IgD-negative memory B cell (primary cell): ENCODE measurements at regions not wholly inside any gene's neighbourhood (a gene's known extent, or its start where the extent isn't known, plus 50 kb on each side); places are given as distances from the start of the nearest gene placed in this dataset.
A peak's percentile ranks its signal among the peaks of the same experiment; 100 is the strongest.

Source experiments
- H3K27ac Mint-ChIP-seq, 3 donors: one replicate each; pipeline ENCODE4 v1.8.0; 2020 to 2022; ENCODE audit warnings: mild to moderate bottlenecking in 3 of 3, mixed read lengths in 3 of 3, moderate library complexity in 1 of 3
- H3K27me3 Mint-ChIP-seq: one replicate; pipeline ENCODE4 v1.8.0; 2021; ENCODE audit warnings: mixed read lengths
- H3K36me3 Mint-ChIP-seq: one replicate; pipeline ENCODE4 v1.8.0; 2020; ENCODE audit warnings: mild to moderate bottlenecking, mixed read lengths
- H3K4me1 Mint-ChIP-seq, 3 donors: one replicate each; pipeline ENCODE4 v1.8.0; 2020 to 2022; ENCODE audit warnings: mixed read lengths in 3 of 3, mild to moderate bottlenecking in 1 of 3
- H3K4me3 Mint-ChIP-seq, 4 donors: one replicate each; pipeline ENCODE4 v1.8.0; 2020 to 2022; ENCODE audit warnings: mild to moderate bottlenecking in 4 of 4, mixed read lengths in 4 of 4, moderate library complexity in 3 of 4
- H3K9me3 Mint-ChIP-seq, 3 donors: one replicate each; pipeline ENCODE4 v1.8.0; 2020 to 2021; ENCODE audit warnings: mixed read lengths in 3 of 3, mild to moderate bottlenecking in 1 of 3

DNA sequence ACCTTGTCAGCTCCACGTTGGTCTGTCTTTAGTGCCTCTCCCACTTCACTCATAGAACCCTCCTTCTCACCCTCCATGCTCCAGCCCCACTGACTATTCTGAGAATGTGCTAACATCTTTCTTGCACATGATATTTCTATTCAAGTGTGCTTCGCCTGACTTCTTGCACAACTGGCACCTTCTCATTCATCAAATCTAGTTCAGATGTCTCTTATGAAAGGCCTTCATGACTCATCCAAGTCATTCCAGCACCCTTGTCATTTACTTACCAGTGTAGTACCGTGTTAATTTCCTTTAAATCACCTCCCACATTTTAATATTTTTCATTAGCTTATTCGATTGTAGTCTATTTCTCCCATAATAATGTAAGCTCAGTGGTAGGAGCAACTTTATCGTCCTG lies 197.8 kb upstream of the PIRT start:
- Mint-ChIP-seq H3K36me3 (no peaks in the 10 kb centered on the region), H3K27ac (no peak overlapping the region), H3K4me3 (no peak overlapping the region), H3K4me1 (no peaks in the 10 kb centered on the region), H3K9me3 (peaks cover 3 to 14% (median 7%) of the 10 kb centered on the region in 3 donors), H3K27me3 (no peaks in the 10 kb centered on the region)

DNA sequence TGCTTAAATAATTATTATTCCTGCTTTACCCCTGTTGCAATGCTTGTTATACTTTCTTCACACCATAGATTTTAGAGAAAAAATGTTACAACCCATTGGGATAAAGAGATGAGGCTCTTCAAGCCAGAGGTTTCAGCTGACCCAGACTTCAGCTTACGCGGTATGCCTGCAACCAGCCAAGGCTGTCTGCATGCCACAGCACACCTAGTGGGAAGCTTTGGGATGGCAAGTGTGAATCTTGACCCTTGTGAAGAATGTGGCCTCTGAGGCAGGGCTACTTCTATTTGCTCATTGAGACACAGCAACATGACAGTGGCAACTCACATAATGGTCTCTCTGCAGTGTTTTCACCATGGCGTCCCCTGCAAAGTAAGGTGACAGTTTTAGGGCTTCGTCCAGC lies 193.9 kb upstream of the PIRT start:
- H3K9me3 Mint-ChIP-seq, result peaks cover 3 to 17% (median 5%) of the 10 kb centered on the region in 3 donors

DNA sequence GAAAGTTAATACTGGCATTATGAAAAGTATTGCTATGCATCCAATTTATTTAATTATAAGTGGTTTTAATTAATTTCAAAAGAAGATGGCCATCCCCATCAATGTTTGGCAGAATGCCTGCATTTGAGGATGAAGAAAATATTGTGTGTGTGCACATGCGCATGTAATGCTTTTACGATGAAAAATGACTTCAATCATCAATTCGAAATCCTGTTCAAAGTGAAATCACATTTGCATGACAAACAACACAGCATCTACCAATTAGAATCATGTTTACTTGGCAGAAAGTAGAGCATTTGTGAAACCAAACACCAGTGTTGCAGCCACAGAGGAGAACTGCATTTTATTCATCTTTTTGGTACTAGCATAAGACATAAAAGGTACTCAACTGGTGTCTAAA lies 191.9 kb upstream of the PIRT start:
- no peaks in the 10 kb centered on the region for H3K4me1 Mint-ChIP-seq

More for the DNA sequence above, 193.9 kb upstream of the PIRT start:
- H3K27ac Mint-ChIP-seq, result no peak overlapping the region
- no peak overlapping the region for H3K4me3 Mint-ChIP-seq
- H3K27me3 Mint-ChIP-seq, result no peaks in the 10 kb centered on the region
- H3K4me1 Mint-ChIP-seq, result no peaks in the 10 kb centered on the region
- H3K36me3 Mint-ChIP-seq, result no peaks in the 10 kb centered on the region

DNA sequence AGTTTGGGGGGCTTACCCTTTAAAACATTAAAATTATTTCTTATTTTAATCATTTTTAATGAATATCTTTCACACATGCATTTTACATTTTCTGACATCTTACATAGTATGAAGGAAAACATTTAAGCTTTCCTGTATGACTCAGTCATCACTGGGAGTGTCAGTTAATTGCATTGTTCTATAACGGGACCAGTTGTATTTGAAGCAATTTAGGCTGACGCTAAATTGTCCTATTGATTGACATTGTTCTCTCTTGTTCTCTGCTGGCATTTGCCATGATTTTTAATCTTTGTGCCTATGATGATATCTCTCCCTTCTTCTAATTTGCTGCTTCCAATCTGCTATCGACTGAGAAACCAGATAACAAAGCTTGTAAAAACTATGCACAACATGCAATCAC lies 190.5 kb upstream of the PIRT start:
- H3K36me3 Mint-ChIP-seq, result no peaks in the 10 kb centered on the region
- no peak overlapping the region for H3K4me3 Mint-ChIP-seq
- H3K4me1 Mint-ChIP-seq, result no peaks in the 10 kb centered on the region
- no peaks in the 10 kb centered on the region for H3K27me3 Mint-ChIP-seq
- peaks cover 3 to 15% (median 5%) of the 10 kb centered on the region in 3 donors for H3K9me3 Mint-ChIP-seq
- H3K27ac Mint-ChIP-seq, result no peak overlapping the region

More for the DNA sequence above, 191.9 kb upstream of the PIRT start:
- Mint-ChIP-seq H3K27ac (no peak overlapping the region), H3K36me3 (no peaks in the 10 kb centered on the region), H3K27me3 (no peaks in the 10 kb centered on the region), H3K4me3 (no peak overlapping the region), H3K9me3 (peaks cover 3 to 17% (median 5%) of the 10 kb centered on the region in 3 donors)

DNA sequence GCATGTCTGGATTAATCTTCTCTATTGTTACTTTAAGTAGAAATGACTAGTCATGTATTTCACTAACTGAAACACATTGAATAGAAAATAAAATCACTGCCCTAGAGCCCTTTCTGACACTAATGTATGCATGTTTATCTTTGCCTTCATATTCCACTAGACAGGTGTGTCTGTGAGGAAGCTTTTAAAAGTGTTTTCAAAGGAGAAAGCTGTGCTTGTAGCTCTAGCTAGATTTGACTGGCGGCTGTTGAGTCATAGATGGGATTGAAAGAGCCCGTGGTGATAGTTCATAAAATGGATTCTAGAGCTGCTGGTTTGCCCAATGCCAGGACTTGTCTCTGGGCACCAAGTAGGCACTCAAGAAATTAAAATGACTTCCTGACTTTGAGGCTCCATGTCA lies 189.0 kb upstream of the PIRT start:
- Mint-ChIP-seq H3K27me3 (no peaks in the 10 kb centered on the region), H3K4me3 (no peak overlapping the region), H3K27ac (no peak overlapping the region), H3K4me1 (no peaks in the 10 kb centered on the region), H3K36me3 (no peaks in the 10 kb centered on the region), H3K9me3 (peaks cover 0 to 7% (median 5%) of the 10 kb centered on the region in 3 donors)

DNA sequence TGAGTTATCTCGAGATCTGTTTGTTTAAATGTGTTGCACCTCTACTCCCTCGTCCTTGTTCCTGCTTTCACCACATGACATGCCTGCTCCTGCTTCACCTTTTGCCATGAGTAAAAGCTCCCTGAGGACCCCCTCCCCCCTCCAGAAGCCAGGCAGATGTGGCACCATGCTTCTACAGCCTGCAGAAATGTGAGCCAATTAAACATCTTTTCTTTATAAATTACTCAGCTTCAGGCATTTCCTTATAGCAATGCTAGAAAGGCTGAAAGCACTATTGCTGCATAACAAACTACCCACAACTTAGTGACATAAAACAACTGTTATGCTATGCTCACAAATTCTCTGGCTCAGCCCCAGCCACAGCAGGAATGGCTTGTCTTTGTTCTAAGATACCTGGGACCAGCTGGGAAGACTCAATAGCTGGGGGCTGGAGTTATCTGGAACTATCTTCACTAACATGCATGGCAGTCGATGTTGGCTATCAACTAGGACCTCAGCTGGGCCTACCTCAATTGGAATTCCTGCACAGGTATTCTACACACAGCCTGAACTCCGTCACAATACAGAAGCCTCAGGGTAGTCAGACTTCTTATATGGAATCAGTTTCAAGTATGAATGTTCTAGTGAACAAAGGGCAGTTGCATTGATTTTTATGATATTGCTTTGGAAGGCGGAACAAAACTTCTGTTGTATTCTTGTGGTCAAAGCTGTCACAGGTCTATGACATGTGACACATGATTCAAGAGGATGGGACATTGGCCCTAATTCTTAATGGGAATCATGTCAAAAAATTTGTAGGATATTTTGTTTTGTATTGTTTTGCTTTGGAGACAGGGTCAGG lies 186.0 kb upstream of the PIRT start:
- Mint-ChIP-seq H3K27ac (no peak overlapping the region), H3K4me3 (no peak overlapping the region), H3K27me3 (no peaks in the 10 kb centered on the region), H3K4me1 (no peaks in the 10 kb centered on the region), H3K9me3 (peaks cover 0 to 3% (median 3%) of the 10 kb centered on the region in 3 donors), H3K36me3 (no peaks in the 10 kb centered on the region)

DNA sequence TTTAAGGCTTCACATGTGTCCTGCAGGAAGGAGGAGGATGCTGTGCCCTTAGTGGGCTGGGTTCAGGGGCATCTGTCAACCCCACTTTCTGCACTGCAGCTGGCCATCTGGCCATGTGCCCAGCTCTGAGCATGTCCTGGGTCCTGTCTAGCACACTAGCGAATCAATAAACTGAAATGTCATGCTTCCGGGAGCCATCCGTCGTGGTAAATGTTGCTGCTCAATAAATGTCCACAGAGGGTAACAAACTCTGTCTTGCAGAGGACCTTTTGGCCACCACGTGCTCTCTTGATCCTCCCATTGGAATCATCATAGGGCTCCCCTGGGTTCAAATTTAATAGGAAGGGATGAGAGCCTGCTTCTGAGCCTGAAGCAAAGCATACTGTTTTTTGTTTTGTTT lies 168.6 kb upstream of the PIRT start:
- H3K9me3 Mint-ChIP-seq, result peaks cover 3 to 9% (median 7%) of the 10 kb centered on the region in 3 donors
- no peaks in the 10 kb centered on the region for H3K36me3 Mint-ChIP-seq
- no peak overlapping the region for H3K27ac Mint-ChIP-seq
- no peaks in the 10 kb centered on the region for H3K4me1 Mint-ChIP-seq
- no peak overlapping the region for H3K4me3 Mint-ChIP-seq
- H3K27me3 Mint-ChIP-seq, result no peaks in the 10 kb centered on the region

DNA sequence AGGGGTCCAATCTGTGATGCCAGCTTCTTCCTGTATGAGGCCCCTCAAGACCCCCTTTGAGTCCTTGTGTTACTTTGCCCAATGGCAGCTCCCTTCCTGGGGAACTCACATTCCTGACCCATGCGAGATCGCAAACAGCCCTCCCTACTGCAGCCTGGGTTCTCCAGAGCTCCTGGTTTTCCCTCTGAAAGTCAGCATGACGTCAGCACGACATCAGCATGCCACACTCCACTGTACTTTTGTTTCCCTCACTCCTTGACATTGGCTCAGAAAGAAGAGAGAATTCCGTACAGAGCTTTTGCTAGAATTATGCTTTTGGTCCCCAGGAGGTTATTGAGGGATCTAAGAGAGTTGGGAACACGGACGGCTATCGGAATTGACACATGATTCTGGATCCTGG lies 168.1 kb upstream of the PIRT start:
- no peaks in the 10 kb centered on the region for H3K27me3 Mint-ChIP-seq
- H3K36me3 Mint-ChIP-seq, result no peaks in the 10 kb centered on the region
- no peak overlapping the region for H3K27ac Mint-ChIP-seq
- peaks cover 3 to 8% (median 7%) of the 10 kb centered on the region in 3 donors for H3K9me3 Mint-ChIP-seq
- H3K4me3 Mint-ChIP-seq, result no peak overlapping the region
- H3K4me1 Mint-ChIP-seq, result no peaks in the 10 kb centered on the region

DNA sequence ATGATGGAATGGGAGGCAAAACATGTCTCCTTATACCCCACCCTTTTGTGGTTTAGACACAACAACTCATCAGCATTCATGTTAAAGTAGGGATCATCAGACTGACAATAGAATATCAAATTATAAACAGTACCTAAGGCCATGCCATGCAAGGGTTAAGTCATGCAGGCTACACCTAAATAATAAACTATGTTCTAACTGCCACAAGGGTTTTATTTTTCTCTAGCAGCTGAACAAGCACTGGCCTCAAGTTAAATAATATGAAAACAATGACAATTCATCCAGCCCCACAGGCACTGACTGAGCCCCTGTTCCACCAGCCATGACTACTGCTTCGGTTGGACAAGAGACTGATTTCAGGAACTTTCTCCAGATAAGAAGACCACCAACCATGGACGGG lies 164.5 kb upstream of the PIRT start:
- Mint-ChIP-seq H3K27me3 (no peaks in the 10 kb centered on the region), H3K27ac (no peak overlapping the region), H3K4me3 (no peak overlapping the region), H3K4me1 (no peaks in the 10 kb centered on the region), H3K36me3 (no peaks in the 10 kb centered on the region), H3K9me3 (peaks cover 0 to 12% (median 9%) of the 10 kb centered on the region in 3 donors)

DNA sequence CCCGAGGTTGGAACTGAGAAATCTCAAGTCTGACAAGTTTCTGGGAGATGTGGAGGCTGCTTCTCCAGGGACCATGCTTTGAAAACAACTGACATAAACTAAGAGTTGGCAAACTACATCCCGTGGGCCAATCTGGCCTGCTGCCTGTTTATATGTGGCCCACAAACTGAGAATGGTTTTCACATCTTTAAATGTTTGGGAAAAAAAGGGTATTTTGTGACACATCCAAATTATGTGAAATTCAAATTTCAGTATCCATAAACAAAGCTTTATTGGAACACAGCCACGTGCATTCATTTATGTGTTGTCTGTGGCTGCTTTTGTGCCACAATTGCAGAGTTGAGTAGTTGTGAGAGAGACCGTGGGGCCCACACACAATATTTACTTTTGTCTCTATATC lies 163.8 kb upstream of the PIRT start:
- Mint-ChIP-seq H3K27me3 (no peaks in the 10 kb centered on the region), H3K4me1 (no peaks in the 10 kb centered on the region), H3K27ac (no peak overlapping the region), H3K9me3 (peaks cover 0 to 9% (median 4%) of the 10 kb centered on the region in 3 donors), H3K36me3 (no peaks in the 10 kb centered on the region), H3K4me3 (no peak overlapping the region)

DNA sequence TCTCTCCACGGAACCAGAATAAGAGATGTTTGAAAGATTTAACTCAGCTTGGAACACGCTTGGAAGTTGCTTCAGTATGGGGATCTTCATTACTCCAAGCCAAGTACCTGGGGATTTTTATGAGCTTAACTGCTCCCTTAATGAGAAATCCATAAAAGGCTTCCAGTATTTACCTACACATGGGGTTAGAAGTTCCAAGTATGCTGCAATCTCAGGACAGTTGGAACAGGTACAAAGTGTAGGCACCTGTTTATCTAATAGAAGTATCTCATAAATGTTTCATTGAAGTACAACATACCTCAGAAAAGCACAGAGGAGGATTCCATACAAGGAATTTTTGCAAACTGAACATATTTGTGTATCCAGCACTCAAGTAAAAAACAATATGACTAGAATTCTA lies 161.6 kb upstream of the PIRT start:
- Mint-ChIP-seq H3K27me3 (no peaks in the 10 kb centered on the region), H3K36me3 (peaks cover 2% of the 10 kb centered on the region), H3K4me1 (no peaks in the 10 kb centered on the region)

DNA sequence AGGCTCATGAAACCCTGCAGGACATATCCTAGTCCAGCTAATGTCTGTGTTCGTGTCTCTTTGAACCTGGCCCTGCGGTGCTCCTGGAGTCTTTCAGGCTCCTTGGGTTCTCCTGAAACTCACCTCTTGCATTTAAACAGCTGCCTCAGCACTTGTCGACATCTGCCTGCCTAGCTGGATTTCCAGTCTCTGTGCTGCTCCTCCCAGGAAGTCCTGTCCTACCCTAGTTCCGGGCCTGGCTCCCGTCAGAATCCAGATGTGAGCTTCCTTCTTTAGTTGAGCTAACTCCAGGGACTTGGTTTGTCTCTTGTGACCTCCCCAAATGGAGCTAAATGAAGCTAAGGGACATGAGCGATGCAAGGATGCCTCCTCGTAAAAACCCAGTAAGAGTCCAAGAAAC lies 155.2 kb upstream of the PIRT start:
- Mint-ChIP-seq H3K4me3 (no peak overlapping the region), H3K36me3 (peaks cover 3% of the 10 kb centered on the region), H3K9me3 (peaks cover 0 to under 1% (median under 1%) of the 10 kb centered on the region in 3 donors), H3K27me3 (no peaks in the 10 kb centered on the region), H3K4me1 (no peaks in the 10 kb centered on the region), H3K27ac (no peak overlapping the region)

More for the DNA sequence above, 161.6 kb upstream of the PIRT start:
- H3K9me3 Mint-ChIP-seq, result peaks cover 0 to 9% (median 4%) of the 10 kb centered on the region in 3 donors
- no peak overlapping the region for H3K27ac Mint-ChIP-seq
- no peak overlapping the region for H3K4me3 Mint-ChIP-seq

DNA sequence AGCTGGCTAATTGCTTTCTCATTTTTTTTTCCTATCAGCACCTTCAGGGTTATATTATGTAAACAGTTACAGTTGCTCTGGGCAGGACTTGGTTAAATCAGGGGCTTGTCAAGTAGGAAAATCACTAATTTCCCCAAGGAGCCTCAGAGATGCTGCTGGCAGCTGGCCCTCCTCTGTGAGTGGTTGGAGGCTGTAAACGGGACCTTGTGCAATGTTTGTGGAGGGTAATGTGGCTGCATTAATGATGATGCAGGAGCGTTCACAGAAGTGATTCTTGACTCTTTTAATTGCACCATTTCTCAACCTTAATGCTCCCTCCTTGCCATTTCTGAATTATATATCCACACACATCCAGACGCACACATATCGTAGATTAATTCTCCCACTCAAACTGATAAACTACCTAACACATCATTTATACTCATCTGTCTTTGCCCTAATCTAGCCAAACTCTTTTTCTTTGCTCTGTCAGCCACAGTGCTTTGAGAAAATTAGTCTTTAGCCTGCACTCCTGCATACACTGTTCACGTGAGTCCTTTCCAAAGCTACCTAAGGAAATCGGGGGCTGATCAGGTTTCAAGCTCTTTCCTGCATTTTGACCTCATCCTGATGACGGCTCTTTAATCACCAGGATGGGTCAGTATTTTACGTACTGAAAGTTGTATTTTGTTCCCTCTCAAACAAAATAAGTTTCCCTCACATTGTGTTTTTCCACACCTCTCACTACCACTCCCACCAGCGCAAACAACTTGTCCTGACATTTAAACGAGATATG lies 154.4 kb upstream of the PIRT start:
- no peaks in the 10 kb centered on the region for H3K4me1 Mint-ChIP-seq
- H3K9me3 Mint-ChIP-seq, result peaks cover 0 to 3% (median 0%) of the 10 kb centered on the region in 3 donors
- peaks cover 3% of the 10 kb centered on the region for H3K36me3 Mint-ChIP-seq

DNA sequence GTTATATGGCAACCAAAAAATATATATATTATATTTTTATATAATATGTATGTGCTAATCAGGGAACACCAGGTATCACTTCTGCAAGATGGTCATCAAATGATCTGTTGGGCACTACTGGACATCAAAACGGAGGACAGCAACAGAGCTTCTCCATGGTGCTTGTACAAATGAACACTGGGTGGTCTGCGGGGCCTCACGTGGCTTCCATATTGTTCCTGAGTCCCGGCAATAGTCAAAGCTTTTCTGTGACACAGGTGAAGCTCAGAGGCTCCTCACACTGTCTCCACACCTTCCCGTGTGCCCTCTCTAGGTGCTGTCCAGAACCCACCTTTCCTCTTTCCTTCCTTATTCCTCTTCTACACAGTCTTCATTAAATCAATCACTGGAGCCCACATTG lies 149.9 kb upstream of the PIRT start:
- H3K4me3 Mint-ChIP-seq, result no peak overlapping the region
- peak overlapping the region in 1 of 3 donors; percentile 71 for H3K27ac Mint-ChIP-seq
- peaks cover 3 to 12% (median 6%) of the 10 kb centered on the region in 3 donors for H3K9me3 Mint-ChIP-seq
- H3K36me3 Mint-ChIP-seq, result peaks cover 2% of the 10 kb centered on the region
- no peaks in the 10 kb centered on the region for H3K27me3 Mint-ChIP-seq
- no peaks in the 10 kb centered on the region for H3K4me1 Mint-ChIP-seq

More for the DNA sequence above, 154.4 kb upstream of the PIRT start:
- Mint-ChIP-seq H3K4me3 (no peak overlapping the region), H3K27me3 (no peaks in the 10 kb centered on the region), H3K27ac (no peak overlapping the region)

DNA sequence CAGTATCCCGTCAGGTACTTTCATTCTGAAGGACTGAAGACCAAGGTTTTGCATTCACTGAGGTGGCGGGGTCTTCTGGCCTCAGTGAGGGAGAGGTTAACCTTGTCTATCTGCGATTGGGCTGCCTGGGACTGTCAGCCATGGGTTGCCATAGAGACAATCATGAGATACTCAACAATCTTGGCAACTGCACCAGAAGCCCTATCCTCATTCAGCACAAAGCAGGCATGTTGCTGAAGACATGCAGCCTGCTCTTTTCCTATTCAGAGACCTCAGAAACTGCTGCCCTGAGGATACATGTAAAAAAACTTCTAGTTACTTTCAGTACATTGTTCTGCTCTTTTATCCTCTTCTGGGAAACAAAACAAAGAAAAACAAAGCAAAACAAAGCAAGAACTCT lies 146.3 kb upstream of the PIRT start:
- H3K4me1 Mint-ChIP-seq, result no peaks in the 10 kb centered on the region
- no peak overlapping the region for H3K4me3 Mint-ChIP-seq
- H3K36me3 Mint-ChIP-seq, result peaks cover 1% of the 10 kb centered on the region
- no peaks in the 10 kb centered on the region for H3K27me3 Mint-ChIP-seq
- H3K9me3 Mint-ChIP-seq, result peaks cover 3 to 17% (median 6%) of the 10 kb centered on the region in 3 donors
- no peak overlapping the region for H3K27ac Mint-ChIP-seq
